HEK293 (cell line): ENCODE measurements at regions not wholly inside any gene's neighbourhood (a gene's known extent, or its start where the extent isn't known, plus 50 kb on each side); places are given as distances from the start of the nearest gene placed in this dataset.

Experiments used
- CTCF ChIA-PET: fragments of 350-600 bp; formaldehyde crosslinking; extraction: SDS; loops from one replicate; lab custom pipeline; 2021; ENCODE audit warnings: antibody characterized with exemption; lab: Yijun Ruan, JAX
- POLR2A ChIA-PET: fragments of 300-600 bp; formaldehyde crosslinking; extraction: SDS; loops from one replicate; lab custom pipeline; 2020; ENCODE audit warnings: antibody characterized with exemption, inconsistent platforms; lab: Yijun Ruan, JAX
- H3K27ac ChIP-seq: fragments of 200-500 bp; sonication (Bioruptor generic); 2 replicates; pipeline ENCODE4 v1.5.1; 2014; ENCODE audit warnings: low read depth, low read length, control low read depth, inconsistent platforms; ENCODE audit errors: extremely low read depth
- H3K36me3 ChIP-seq, 2 experiments: fragments of 200-500 bp in 1 of 2; sonication (Bioruptor generic) in 1 of 2; 1 replicate in 1 of 2; 2 replicates in 1 of 2; pipeline ENCODE4 v1.5.1; 2014 to 2017; ENCODE audit warnings: inconsistent platforms in 2 of 2, low read length in 2 of 2; ENCODE audit not compliant: control insufficient read depth in 2 of 2, insufficient read depth in 1 of 2
- H3K4me1 ChIP-seq: fragments of 200-500 bp; sonication (Bioruptor generic); 2 replicates; pipeline ENCODE4 v1.5.1; 2014; ENCODE audit warnings: mild to moderate bottlenecking, low read length, inconsistent platforms; ENCODE audit not compliant: control insufficient read depth, insufficient read depth
- H3K4me3 ChIP-seq: 2 replicates; pipeline ENCODE4 v1.5.1; 2011; ENCODE audit warnings: low read depth, mild to moderate bottlenecking, control low read depth, low read length, moderate library complexity
- H3K9me3 ChIP-seq: fragments of 200-500 bp; sonication (Bioruptor generic); 2 replicates; pipeline ENCODE4 v1.5.1; 2014; ENCODE audit warnings: low read depth, low read length, inconsistent platforms; ENCODE audit not compliant: control insufficient read depth, insufficient read depth
- BCL11A ChIP-seq: fragments of 450-650 bp; formaldehyde crosslinking; IDR thresholded peaks from 2 replicates; pipeline ENCODE4 v1.5.1; 2016; ENCODE audit warnings: low read depth, missing biosample characterization, missing genetic modification characterization
- FEZF1 ChIP-seq: fragments of 450-650 bp; formaldehyde crosslinking; IDR thresholded peaks from 2 replicates; pipeline ENCODE4 v1.5.1; 2016; ENCODE audit warnings: missing biosample characterization, missing genetic modification characterization
- GFI1B ChIP-seq: fragments of 450-650 bp; formaldehyde crosslinking; IDR thresholded peaks from 2 replicates; pipeline ENCODE4 v1.5.1; 2016; ENCODE audit warnings: missing biosample characterization, missing genetic modification characterization
- KLF9 ChIP-seq: fragments of 450-650 bp; formaldehyde crosslinking; IDR thresholded peaks from 2 replicates; pipeline ENCODE4 v1.5.1; 2016; ENCODE audit warnings: missing biosample characterization, missing genetic modification characterization, low read depth
- SP3 ChIP-seq: fragments of 450-650 bp; formaldehyde crosslinking; IDR thresholded peaks from 2 replicates; pipeline ENCODE4 v1.5.1; 2016; ENCODE audit warnings: missing biosample characterization, missing genetic modification characterization
- WT1 ChIP-seq: fragments of 450-650 bp; formaldehyde crosslinking; IDR thresholded peaks from 2 replicates; pipeline ENCODE4 v1.5.1; 2016; ENCODE audit warnings: missing biosample characterization, missing genetic modification characterization
- ZBTB20 ChIP-seq: fragments of 450-650 bp; formaldehyde crosslinking; IDR thresholded peaks from 2 replicates; pipeline ENCODE4 v1.5.1; 2016; ENCODE audit warnings: missing biosample characterization, missing genetic modification characterization
- ZNF214 ChIP-seq: fragments of 450-650 bp; formaldehyde crosslinking; IDR thresholded peaks from 2 replicates; pipeline ENCODE4 v1.5.1; 2017; ENCODE audit warnings: missing biosample characterization, mild to moderate bottlenecking, missing genetic modification characterization, borderline replicate concordance
- ZNF426 ChIP-seq: fragments of 450-650 bp; formaldehyde crosslinking; IDR thresholded peaks from 2 replicates; pipeline ENCODE4 v1.5.1; 2017; ENCODE audit warnings: missing biosample characterization, missing genetic modification characterization, mild to moderate bottlenecking, inconsistent platforms, moderate library complexity
- ZNF585B ChIP-seq: fragments of 450-650 bp; formaldehyde crosslinking; IDR thresholded peaks from 2 replicates; pipeline ENCODE4 v1.5.1; 2016; ENCODE audit warnings: missing biosample characterization, missing genetic modification characterization
- ZNF626 ChIP-seq: fragments of 450-650 bp; sonication (Bioruptor Pico); formaldehyde crosslinking; IDR thresholded peaks from 2 replicates; pipeline ENCODE4 v1.5.1; 2018; ENCODE audit warnings: missing biosample characterization, missing genetic modification characterization, inconsistent platforms
- ZNF658 ChIP-seq: fragments of 450-650 bp; formaldehyde crosslinking; IDR thresholded peaks from 2 replicates; pipeline ENCODE4; 2016; ENCODE audit warnings: missing biosample characterization, missing genetic modification characterization
- ZNF670 ChIP-seq: fragments of 450-650 bp; formaldehyde crosslinking; IDR thresholded peaks from 2 replicates; pipeline ENCODE4 v1.5.1; 2016; ENCODE audit warnings: missing biosample characterization, missing genetic modification characterization, low read depth
- ZNF701 ChIP-seq: fragments of 450-650 bp; formaldehyde crosslinking; IDR thresholded peaks from 2 replicates; pipeline ENCODE4 v1.5.1; 2016; ENCODE audit warnings: missing biosample characterization, missing genetic modification characterization
- ZNF777 ChIP-seq: fragments of 450-650 bp; formaldehyde crosslinking; IDR thresholded peaks from 2 replicates; pipeline ENCODE4 v1.5.1; 2017; ENCODE audit warnings: missing biosample characterization, missing genetic modification characterization, borderline replicate concordance
- ZXDB ChIP-seq: fragments of 450-650 bp; formaldehyde crosslinking; IDR thresholded peaks from 2 replicates; pipeline ENCODE4 v1.5.1; 2016; ENCODE audit warnings: missing biosample characterization, missing genetic modification characterization
- TF ChIP-seq, protein P1 (sequence below): fragments of 450-650 bp; formaldehyde crosslinking; optimal IDR thresholded peaks from 2 replicates; pipeline ENCODE3; 2016; ENCODE audit warnings: missing biosample characterization, mild to moderate bottlenecking, missing genetic modification characterization
- TF ChIP-seq, protein P2 (sequence below): fragments of 450-650 bp; formaldehyde crosslinking; IDR thresholded peaks from 2 replicates; pipeline ENCODE4; 2016; ENCODE audit warnings: missing biosample characterization, missing genetic modification characterization
- TF ChIP-seq, protein P3 (sequence below): fragments of 450-650 bp; formaldehyde crosslinking; IDR thresholded peaks from 2 replicates; pipeline ENCODE4 v1.5.0; 2017; ENCODE audit warnings: missing biosample characterization, missing genetic modification characterization, borderline replicate concordance
- TF ChIP-seq, protein P4 (sequence below): fragments of 450-650 bp; formaldehyde crosslinking; IDR thresholded peaks from 2 replicates; pipeline ENCODE4 v1.5.1; 2016; ENCODE audit warnings: missing biosample characterization, missing genetic modification characterization

DNA sequence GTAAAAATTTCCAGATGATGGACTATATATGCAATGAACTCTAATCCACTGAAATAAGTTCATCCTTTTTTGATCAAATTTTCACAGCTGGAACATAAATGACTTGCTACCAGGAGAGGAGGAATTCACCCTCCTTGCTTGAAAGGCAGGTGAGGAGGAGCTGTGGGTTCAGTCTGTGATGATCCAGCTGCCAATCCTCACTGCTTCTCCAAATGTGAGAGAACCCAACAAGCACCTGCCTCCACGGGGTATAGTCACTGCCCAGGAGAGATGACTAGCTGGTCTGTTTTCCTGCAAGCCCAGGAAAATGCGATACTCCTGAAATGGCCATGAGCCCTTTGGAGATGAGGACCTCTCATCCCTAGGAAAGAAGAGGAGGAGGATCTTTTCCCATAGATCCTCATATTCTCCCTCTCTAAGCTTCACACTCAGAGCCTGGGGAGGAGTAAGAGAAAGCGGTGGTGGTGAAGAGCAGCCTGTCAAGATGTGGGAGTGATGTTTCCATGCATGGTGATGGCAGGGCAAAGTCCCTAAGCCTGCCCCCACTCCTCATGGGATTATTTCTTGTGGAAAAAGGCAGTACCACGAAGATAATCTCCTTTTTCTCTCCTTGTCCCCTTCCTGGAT, 77.9 kb upstream of the USP47 start:
- Histone ChIP-seq H3K36me3 (no peaks in the 10 kb centered on the region), H3K4me3 (no peak overlapping the region), H3K9me3 (no peaks in the 10 kb centered on the region), H3K27ac (no peak overlapping the region), H3K4me1 (0 out of 2 replicates have a peak, but pooled peaks cover 3% of the 10 kb centered on the region)
- ChIA-PET CTCF (interaction anchor here (1.2 to 1.5 kb wide), 2 partner anchors 11 to 24 kb away, joined by 4 to 5 read pairs; no protein-coding TSS in a partner anchor), POLR2A (no interaction called here)
- TF ChIP-seq ZNF670 (tag by site-specific recombination) (no peak), KLF9 (tag by site-specific recombination) (no peak), ZNF214 (tag by site-specific recombination) (no peak), SP3 (tag by site-specific recombination) (no peak), ZNF585B (tag by site-specific recombination) (no peak), ZNF777 (tag by site-specific recombination) (no peak)
- TF ChIP-seq, protein P1, sequence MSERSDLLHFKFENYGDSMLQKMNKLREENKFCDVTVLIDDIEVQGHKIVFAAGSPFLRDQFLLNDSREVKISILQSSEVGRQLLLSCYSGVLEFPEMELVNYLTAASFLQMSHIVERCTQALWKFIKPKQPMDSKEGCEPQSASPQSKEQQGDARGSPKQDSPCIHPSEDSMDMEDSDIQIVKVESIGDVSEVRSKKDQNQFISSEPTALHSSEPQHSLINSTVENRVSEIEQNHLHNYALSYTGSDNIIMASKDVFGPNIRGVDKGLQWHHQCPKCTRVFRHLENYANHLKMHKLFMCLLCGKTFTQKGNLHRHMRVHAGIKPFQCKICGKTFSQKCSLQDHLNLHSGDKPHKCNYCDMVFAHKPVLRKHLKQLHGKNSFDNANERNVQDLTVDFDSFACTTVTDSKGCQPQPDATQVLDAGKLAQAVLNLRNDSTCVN: no peak
- TF ChIP-seq, protein P2, sequence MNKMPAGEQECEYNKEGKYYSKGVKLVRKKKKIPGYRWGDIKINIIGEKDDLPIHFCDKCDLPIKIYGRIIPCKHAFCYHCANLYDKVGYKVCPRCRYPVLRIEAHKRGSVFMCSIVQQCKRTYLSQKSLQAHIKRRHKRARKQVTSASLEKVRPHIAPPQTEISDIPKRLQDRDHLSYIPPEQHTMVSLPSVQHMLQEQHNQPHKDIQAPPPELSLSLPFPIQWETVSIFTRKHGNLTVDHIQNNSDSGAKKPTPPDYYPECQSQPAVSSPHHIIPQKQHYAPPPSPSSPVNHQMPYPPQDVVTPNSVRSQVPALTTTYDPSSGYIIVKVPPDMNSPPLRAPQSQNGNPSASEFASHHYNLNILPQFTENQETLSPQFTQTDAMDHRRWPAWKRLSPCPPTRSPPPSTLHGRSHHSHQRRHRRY (tag by site-specific recombination): no peak
- TF ChIP-seq, protein P3, sequence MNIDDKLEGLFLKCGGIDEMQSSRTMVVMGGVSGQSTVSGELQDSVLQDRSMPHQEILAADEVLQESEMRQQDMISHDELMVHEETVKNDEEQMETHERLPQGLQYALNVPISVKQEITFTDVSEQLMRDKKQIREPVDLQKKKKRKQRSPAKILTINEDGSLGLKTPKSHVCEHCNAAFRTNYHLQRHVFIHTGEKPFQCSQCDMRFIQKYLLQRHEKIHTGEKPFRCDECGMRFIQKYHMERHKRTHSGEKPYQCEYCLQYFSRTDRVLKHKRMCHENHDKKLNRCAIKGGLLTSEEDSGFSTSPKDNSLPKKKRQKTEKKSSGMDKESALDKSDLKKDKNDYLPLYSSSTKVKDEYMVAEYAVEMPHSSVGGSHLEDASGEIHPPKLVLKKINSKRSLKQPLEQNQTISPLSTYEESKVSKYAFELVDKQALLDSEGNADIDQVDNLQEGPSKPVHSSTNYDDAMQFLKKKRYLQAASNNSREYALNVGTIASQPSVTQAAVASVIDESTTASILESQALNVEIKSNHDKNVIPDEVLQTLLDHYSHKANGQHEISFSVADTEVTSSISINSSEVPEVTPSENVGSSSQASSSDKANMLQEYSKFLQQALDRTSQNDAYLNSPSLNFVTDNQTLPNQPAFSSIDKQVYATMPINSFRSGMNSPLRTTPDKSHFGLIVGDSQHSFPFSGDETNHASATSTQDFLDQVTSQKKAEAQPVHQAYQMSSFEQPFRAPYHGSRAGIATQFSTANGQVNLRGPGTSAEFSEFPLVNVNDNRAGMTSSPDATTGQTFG (tag by site-specific recombination): no peak
- TF ChIP-seq, protein P4, sequence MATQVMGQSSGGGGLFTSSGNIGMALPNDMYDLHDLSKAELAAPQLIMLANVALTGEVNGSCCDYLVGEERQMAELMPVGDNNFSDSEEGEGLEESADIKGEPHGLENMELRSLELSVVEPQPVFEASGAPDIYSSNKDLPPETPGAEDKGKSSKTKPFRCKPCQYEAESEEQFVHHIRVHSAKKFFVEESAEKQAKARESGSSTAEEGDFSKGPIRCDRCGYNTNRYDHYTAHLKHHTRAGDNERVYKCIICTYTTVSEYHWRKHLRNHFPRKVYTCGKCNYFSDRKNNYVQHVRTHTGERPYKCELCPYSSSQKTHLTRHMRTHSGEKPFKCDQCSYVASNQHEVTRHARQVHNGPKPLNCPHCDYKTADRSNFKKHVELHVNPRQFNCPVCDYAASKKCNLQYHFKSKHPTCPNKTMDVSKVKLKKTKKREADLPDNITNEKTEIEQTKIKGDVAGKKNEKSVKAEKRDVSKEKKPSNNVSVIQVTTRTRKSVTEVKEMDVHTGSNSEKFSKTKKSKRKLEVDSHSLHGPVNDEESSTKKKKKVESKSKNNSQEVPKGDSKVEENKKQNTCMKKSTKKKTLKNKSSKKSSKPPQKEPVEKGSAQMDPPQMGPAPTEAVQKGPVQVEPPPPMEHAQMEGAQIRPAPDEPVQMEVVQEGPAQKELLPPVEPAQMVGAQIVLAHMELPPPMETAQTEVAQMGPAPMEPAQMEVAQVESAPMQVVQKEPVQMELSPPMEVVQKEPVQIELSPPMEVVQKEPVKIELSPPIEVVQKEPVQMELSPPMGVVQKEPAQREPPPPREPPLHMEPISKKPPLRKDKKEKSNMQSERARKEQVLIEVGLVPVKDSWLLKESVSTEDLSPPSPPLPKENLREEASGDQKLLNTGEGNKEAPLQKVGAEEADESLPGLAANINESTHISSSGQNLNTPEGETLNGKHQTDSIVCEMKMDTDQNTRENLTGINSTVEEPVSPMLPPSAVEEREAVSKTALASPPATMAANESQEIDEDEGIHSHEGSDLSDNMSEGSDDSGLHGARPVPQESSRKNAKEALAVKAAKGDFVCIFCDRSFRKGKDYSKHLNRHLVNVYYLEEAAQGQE (tag by site-specific recombination): no peak

DNA sequence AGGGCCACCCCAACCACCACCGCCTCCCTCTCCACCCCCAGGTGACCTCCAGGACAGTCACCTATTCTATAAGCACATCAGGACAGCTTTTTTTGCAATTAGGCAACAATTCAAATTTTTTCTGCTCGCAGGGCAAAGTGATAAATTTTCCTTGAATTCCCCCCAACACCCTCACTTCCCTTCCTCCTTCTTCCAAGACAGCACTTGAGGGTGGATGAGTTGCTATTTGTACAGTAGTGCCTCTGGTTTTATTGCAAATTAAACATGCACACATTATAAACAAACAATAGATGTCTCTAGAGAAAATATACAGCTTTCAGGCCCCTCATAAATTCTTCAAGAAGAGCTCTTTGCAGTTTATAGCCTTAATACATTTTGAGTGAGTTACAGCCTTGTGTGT, 80.9 kb upstream of the USP47 start:
- Histone ChIP-seq H3K9me3 (no peaks in the 10 kb centered on the region), H3K4me3 (no peak overlapping the region), H3K4me1 (0 out of 2 replicates have a peak, but pooled peaks cover 3% of the 10 kb centered on the region), H3K36me3 (no peaks in the 10 kb centered on the region), H3K27ac (no peak overlapping the region)
- ChIA-PET CTCF (interaction anchor here (0.6 to 0.7 kb wide), 2 partner anchors 66 to 241 kb away, joined by 3 read pairs; no protein-coding TSS in a partner anchor), POLR2A (no interaction called here)
- peak; percentile 91 for TF ChIP-seq ZNF701
- TF ChIP-seq GFI1B (tag by site-specific recombination): no peak
- no peak for TF ChIP-seq WT1 (tag by site-specific recombination)
- TF ChIP-seq ZNF426 (tag by site-specific recombination): no peak
- TF ChIP-seq ZNF626 (tag by site-specific recombination): no peak
- no peak for TF ChIP-seq ZNF658
- no peak for TF ChIP-seq ZXDB (tag by site-specific recombination)
- TF ChIP-seq BCL11A: no peak
- 0 out of 2 replicates have a peak, but pooled peaks have one; percentile 24 for TF ChIP-seq ZBTB20 (tag by site-specific recombination)
- TF ChIP-seq FEZF1 (tag by site-specific recombination): peak; percentile 40
